GM12892 (cell line): ENCODE measurements at regions not wholly inside any gene's neighbourhood (a gene's known extent, or its start where the extent isn't known, plus 50 kb on each side); places are given as distances from the start of the nearest gene placed in this dataset.

ENCODE experiments used
- POLR2A ChIP-seq: IDR thresholded peaks from 2 replicates; pipeline ENCODE4 v1.6.1; 2011; ENCODE audit warnings: low read depth, low read length, control low read depth
- POLR2AphosphoS5 ChIP-seq: IDR thresholded peaks from 2 replicates; pipeline ENCODE4 v1.6.1; 2011; ENCODE audit warnings: low read depth, low read length, control low read depth
- TAF1 ChIP-seq: IDR thresholded peaks from 2 replicates; pipeline ENCODE4 v1.6.1; 2011; ENCODE audit warnings: low read depth, mild to moderate bottlenecking, control low read depth, low read length, borderline replicate concordance

DNA sequence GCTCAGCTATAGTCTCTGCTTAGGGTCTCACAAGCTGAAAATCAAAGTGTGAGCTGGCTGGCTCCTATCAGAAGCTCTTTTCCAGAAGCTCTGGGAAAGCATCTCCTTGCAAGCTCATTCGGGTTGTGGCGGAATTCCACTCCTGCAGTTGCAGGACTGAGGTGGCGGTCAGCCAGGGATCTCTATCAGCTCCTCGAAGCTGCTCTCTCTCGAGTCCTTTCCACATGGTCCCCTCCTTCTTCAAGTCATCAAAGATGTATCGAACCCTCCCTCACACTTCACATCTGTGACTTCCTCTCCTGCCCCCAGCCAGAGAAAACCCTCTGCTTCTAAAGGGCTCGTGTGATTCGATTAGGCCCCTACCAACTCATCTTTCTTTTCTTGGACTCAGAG lies 141.7 kb downstream of the ZFP36L2 start:
- TF ChIP-seq TAF1 (no peak), POLR2A (no peak), POLR2AphosphoS5 (no peak)
